ENCODE measurements at regions not wholly inside any gene's neighbourhood (a gene's known extent, or its start where the extent isn't known, plus 50 kb on each side); places are given as distances from the start of the nearest gene placed in this dataset.

DNA sequence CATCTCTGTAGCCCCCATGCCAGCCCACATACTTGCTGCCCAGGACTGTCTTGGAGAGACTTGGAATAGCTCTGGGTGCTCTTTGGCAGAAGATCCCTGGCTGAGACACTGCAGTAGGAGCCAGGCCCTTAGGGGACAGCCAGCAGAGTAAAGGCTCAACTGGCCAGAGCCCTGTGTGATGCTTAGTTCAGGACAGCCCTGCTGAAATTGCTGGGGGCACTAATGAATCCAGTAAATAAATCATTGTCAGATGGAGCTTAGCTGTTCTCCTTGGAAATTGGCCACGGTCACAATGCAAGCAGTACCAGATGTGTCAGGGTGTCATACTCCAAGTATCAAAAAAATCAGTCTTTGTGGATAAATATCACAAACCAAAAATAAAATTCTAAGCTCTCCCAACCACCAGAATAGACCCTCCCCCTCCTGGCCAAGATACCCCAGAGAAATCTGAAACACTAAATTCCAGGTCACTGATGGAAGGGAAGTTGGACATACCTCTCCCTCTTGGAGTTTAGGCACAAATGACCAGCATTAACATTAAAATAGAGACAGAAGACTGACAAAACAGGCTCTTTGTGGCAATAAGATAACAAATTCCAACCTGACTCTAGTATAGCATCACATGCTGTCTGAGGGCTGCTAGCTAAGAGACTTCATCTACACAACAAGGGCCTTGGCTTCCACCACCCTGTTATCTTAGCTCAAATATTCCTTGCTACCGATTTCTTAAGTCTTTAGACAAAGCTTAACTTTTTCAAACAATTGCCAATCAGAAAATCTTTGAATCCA lies 83.2 kb upstream of the DNAH14 start:
- TF ChIP-seq CTCF (IDR thresholded peaks at IDR 0.05; ENCODE audit: insufficient read depth, low read depth, low read length, missing control alignments) = no peak
- DNase-seq (ENCODE audit: low read depth) = no peak
- H3K4me3 ChIP-seq (ENCODE audit: low read length) = no peak overlapping the region

- no peak for DNase-seq (ENCODE audit: low read depth)
- TF ChIP-seq CTCF (IDR thresholded peaks at IDR 0.05; ENCODE audit: insufficient read depth, low read depth, low read length, missing control alignments) = no peak
- H3K4me3 ChIP-seq (ENCODE audit: low read length) = no peak overlapping the region
These were observed 79.0 kb upstream of the DNAH14 start for GRCh38 chr1:224850446-224850845.

GRCh38 chr1:224851210-224851847 lies 78.1 kb upstream of the DNAH14 start:
- peak; percentile 57 for DNase-seq (ENCODE audit: low read depth)
- H3K4me3 ChIP-seq (ENCODE audit: low read length) = no peak overlapping the region
- peak; percentile 77 for TF ChIP-seq CTCF (IDR thresholded peaks at IDR 0.05; ENCODE audit: insufficient read depth, low read depth, low read length, missing control alignments)

GRCh38 chr1:224851848-224852261 lies 77.6 kb upstream of the DNAH14 start:
- no peak for DNase-seq (ENCODE audit: low read depth)
- no peak for TF ChIP-seq CTCF (IDR thresholded peaks at IDR 0.05; ENCODE audit: insufficient read depth, low read depth, low read length, missing control alignments)
- no peak overlapping the region for H3K4me3 ChIP-seq (ENCODE audit: low read length)

GRCh38 chr1:224852901-224853568 lies 76.4 kb upstream of the DNAH14 start:
- H3K4me3 ChIP-seq (ENCODE audit: low read length) = no peak overlapping the region
- TF ChIP-seq CTCF (IDR thresholded peaks at IDR 0.05; ENCODE audit: insufficient read depth, low read depth, low read length, missing control alignments) = peak; percentile 76
- peak; percentile 68 for DNase-seq (ENCODE audit: low read depth)

DNA sequence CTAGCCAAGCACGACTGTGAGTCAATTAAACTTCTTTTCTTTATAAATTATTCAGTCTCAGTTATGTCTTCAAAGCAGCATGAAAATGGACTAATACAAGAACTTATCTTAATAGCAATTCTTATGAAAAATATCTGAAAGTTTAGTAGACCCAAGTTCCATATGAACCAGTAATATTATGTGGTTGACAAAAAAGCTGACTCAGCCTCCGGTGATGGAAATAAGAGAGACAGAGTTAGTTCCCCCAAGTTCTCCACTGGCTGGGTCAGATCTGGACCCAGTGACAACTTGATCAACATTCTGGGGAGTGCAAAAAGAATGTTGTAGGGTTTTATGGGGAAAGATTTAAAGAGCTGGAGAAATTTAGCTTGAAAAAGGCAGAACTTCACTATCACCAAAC lies 72.5 kb upstream of the DNAH14 start:
- H3K4me3 ChIP-seq (ENCODE audit: low read length) = no peak overlapping the region
- TF ChIP-seq CTCF (IDR thresholded peaks at IDR 0.05; ENCODE audit: insufficient read depth, low read depth, low read length, missing control alignments) = no peak
- no peak for DNase-seq (ENCODE audit: low read depth)

Data from epithelial cell of esophagus (primary cell).